IMR-90 (cell line): ENCODE measurements at regions not wholly inside any gene's neighbourhood (a gene's known extent, or its start where the extent isn't known, plus 50 kb on each side); places are given as distances from the start of the nearest gene placed in this dataset.

Experiments
- ATAC-seq: fragments of 200-7000 bp; cut with Tn5 transposase; 2 replicates; pipeline ENCODE4 v1.9.1; 2020; ENCODE audit warnings: low read depth, mild to moderate bottlenecking, moderate library complexity
- BruUV-seq: library from RNA; stranded (reverse); fragments of 400-500 nt; replicated peaks from 2 replicates; lab custom pipeline; 2021; lab: Mats Ljungman, UMichigan
- CTCF ChIA-PET: fragments of 300-600 bp; formaldehyde crosslinking; extraction: SDS; loops from one replicate; lab custom pipeline; 2021; ENCODE audit warnings: antibody characterized with exemption; lab: Yijun Ruan, JAX
- POLR2A ChIA-PET: fragments of 300-600 bp; sonication (Branson Sonifier 250); formaldehyde crosslinking; loops from one replicate; lab custom pipeline; 2022; ENCODE audit warnings: antibody characterized with exemption; ENCODE audit not compliant: unreplicated experiment; lab: Charles Lee
- DNase-seq: peaks from one replicate; pipeline ENCODE4 v3.0.0; 2013
- H2AFZ ChIP-seq: replicated peaks from 2 replicates; pipeline ENCODE3; 2013; ENCODE audit warnings: low read length, mild to moderate bottlenecking; ENCODE audit not compliant: poor library complexity
- H2AK5ac ChIP-seq: 2 replicates; pipeline ENCODE4 v1.6.1; 2013; ENCODE audit warnings: low read depth, low read length, inconsistent platforms
- H2AK9ac ChIP-seq: replicated peaks from 2 replicates; pipeline ENCODE3; 2013; ENCODE audit warnings: mild to moderate bottlenecking, low read depth, low read length, moderate library complexity; ENCODE audit not compliant: poor library complexity
- H2BK120ac ChIP-seq: 2 replicates; pipeline ENCODE4 v1.6.1; 2013; ENCODE audit warnings: low read depth, low read length, inconsistent platforms
- H2BK15ac ChIP-seq: 3 replicates; pipeline ENCODE4 v1.6.1; 2013; ENCODE audit warnings: low read depth, low read length, inconsistent platforms
- H2BK20ac ChIP-seq: 2 replicates; pipeline ENCODE4 v1.6.1; 2013; ENCODE audit warnings: low read depth, mild to moderate bottlenecking, inconsistent platforms, low read length, moderate library complexity
- H2BK5ac ChIP-seq: 2 replicates; pipeline ENCODE4 v1.6.1; 2013; ENCODE audit warnings: mild to moderate bottlenecking, low read depth, low read length, inconsistent platforms; ENCODE audit not compliant: poor library complexity, severe bottlenecking
- H3K14ac ChIP-seq: replicated peaks from 2 replicates; pipeline ENCODE4 v1.6.1; 2013; ENCODE audit warnings: low read depth, low read length, inconsistent platforms
- H3K18ac ChIP-seq: 2 replicates; pipeline ENCODE4 v1.6.1; 2013; ENCODE audit warnings: low read depth, low read length, control low read depth
- H3K23ac ChIP-seq: 2 replicates; pipeline ENCODE4 v1.6.1; 2013; ENCODE audit warnings: low read depth, low read length, inconsistent platforms
- H3K27ac ChIP-seq: 2 replicates; pipeline ENCODE4 v1.5.1; 2013; ENCODE audit warnings: mild to moderate bottlenecking, control low read depth, low read length; ENCODE audit not compliant: insufficient read depth
- H3K27me3 ChIP-seq: 2 replicates; pipeline ENCODE4 v1.6.1; 2013; ENCODE audit warnings: low read length; ENCODE audit not compliant: control insufficient read depth, insufficient read depth
- H3K36me3 ChIP-seq: 2 replicates; pipeline ENCODE4 v1.6.1; 2013; ENCODE audit warnings: low read length, mixed read lengths; ENCODE audit not compliant: control insufficient read depth, insufficient read depth
- H3K4ac ChIP-seq: 2 replicates; pipeline ENCODE4 v1.6.1; 2013; ENCODE audit warnings: low read depth, low read length, inconsistent platforms
- H3K4me1 ChIP-seq: 2 replicates; pipeline ENCODE4 v1.6.1; 2013; ENCODE audit warnings: low read length, mixed read lengths; ENCODE audit not compliant: control insufficient read depth, insufficient read depth
- H3K4me2 ChIP-seq: 2 replicates; pipeline ENCODE4 v1.6.1; 2013; ENCODE audit warnings: low read depth, mild to moderate bottlenecking, control low read depth, low read length, moderate library complexity
- H3K4me3 ChIP-seq: 2 replicates; pipeline ENCODE4 v1.5.1; 2013; ENCODE audit warnings: low read depth, mild to moderate bottlenecking, control low read depth, low read length, moderate library complexity; ENCODE audit not compliant: insufficient read depth
- H3K56ac ChIP-seq: 2 replicates; pipeline ENCODE4 v1.6.1; 2013; ENCODE audit warnings: low read length, inconsistent platforms; ENCODE audit not compliant: insufficient read depth; ENCODE audit errors: extremely low read depth
- H3K79me1 ChIP-seq, 2 experiments: 2 replicates each; pipeline ENCODE4 v1.6.1; 2013; ENCODE audit warnings: low read length in 2 of 2, inconsistent platforms in 1 of 2, low read depth in 1 of 2
- H3K9ac ChIP-seq: 2 replicates; pipeline ENCODE4 v1.6.1; 2013; ENCODE audit warnings: low read depth, low read length, control low read depth
- H3K9me1 ChIP-seq: 2 replicates; pipeline ENCODE4 v1.6.1; 2013; ENCODE audit warnings: low read length, inconsistent platforms; ENCODE audit not compliant: insufficient read depth
- H3K9me3 ChIP-seq: 2 replicates; pipeline ENCODE4 v1.6.1; 2013; ENCODE audit warnings: low read length; ENCODE audit not compliant: control insufficient read depth, insufficient read depth
- H4K20me1 ChIP-seq: 2 replicates; pipeline ENCODE4 v1.6.1; 2013; ENCODE audit warnings: low read length, inconsistent platforms; ENCODE audit not compliant: insufficient read depth
- H4K5ac ChIP-seq: 2 replicates; pipeline ENCODE4 v1.6.1; 2013; ENCODE audit warnings: mild to moderate bottlenecking, low read depth, low read length, control low read depth
- H4K8ac ChIP-seq, 2 experiments: 2 replicates each; pipeline ENCODE4 v1.6.1; 2013; ENCODE audit warnings: low read depth in 2 of 2, low read length in 2 of 2, control low read depth in 1 of 2, inconsistent platforms in 1 of 2
- H4K91ac ChIP-seq: 2 replicates; pipeline ENCODE4 v1.6.1; 2013; ENCODE audit warnings: low read depth, low read length, inconsistent platforms; ENCODE audit not compliant: insufficient read depth
- BHLHE40 ChIP-seq: fragments of 150-350 bp; IDR thresholded peaks from 2 replicates; pipeline ENCODE4 v1.6.1; 2016; ENCODE audit warnings: mild to moderate bottlenecking, low read depth, low read length
- RCOR1 ChIP-seq: IDR thresholded peaks from 2 replicates; pipeline ENCODE4 v1.6.1; 2012; ENCODE audit warnings: mild to moderate bottlenecking, low read length, improper control_type of control experiment; ENCODE audit not compliant: insufficient replicate concordance
- dilution Hi-C: fragments of 300-500 bp; cut with HindIII; formaldehyde crosslinking; loops from one replicate; pipeline ENCODE4 v1.14.3; 2018; ENCODE audit warnings: low sequenced_read_pairs; ENCODE audit not compliant: unreplicated experiment
- in situ Hi-C: fragments of 300-500 bp; cut with MboI; formaldehyde crosslinking; loops from 3 replicates; pipeline ENCODE4 v1.14.3; 2019; ENCODE audit warnings: low sequenced_read_pairs, inconsistent platforms, mixed read lengths
- intact Hi-C: fragments of 100-400 bp; cut with micrococcal nuclease; formaldehyde crosslinking; loops from 2 replicates; pipeline ENCODE4 v1.10.0; 2022

- no peaks in the 10 kb centered on the region for H3K36me3 ChIP-seq
- in situ Hi-C loops (no loop called here), dilution Hi-C loops (no loop called here), intact Hi-C loops (no loop called here)
- no peak overlapping the region for H2AK5ac ChIP-seq
- H2AK9ac ChIP-seq: no peak overlapping the region
- H3K27ac ChIP-seq: no peak overlapping the region
- H2AFZ ChIP-seq: no peak overlapping the region
- no peak overlapping the region for H2BK120ac ChIP-seq
- H3K4me3 ChIP-seq: no peak overlapping the region
- H4K20me1 ChIP-seq: no peaks in the 10 kb centered on the region
- POLR2A ChIA-PET: no interaction called here
- H3K18ac ChIP-seq: no peak overlapping the region
- H4K5ac ChIP-seq: no peak overlapping the region
- H2BK20ac ChIP-seq: no peak overlapping the region
- H4K91ac ChIP-seq: no peak overlapping the region
- H3K9me1 ChIP-seq: no peaks in the 10 kb centered on the region
- H2BK15ac ChIP-seq: no peak overlapping the region
- no peak overlapping the region for H3K56ac ChIP-seq
- no peak overlapping the region for H4K8ac ChIP-seq
- CTCF ChIA-PET: no interaction called here
- no peak overlapping the region for H3K9ac ChIP-seq
- H3K14ac ChIP-seq: no peak overlapping the region
- no peaks in the 10 kb centered on the region for H3K4me1 ChIP-seq
- H3K9me3 ChIP-seq: peaks cover 9% of the 10 kb centered on the region
- H3K79me1 ChIP-seq: no peaks in the 10 kb centered on the region
- no peak overlapping the region for H2BK5ac ChIP-seq
- BruUV-seq: no TSS peak
- no peak for DNase-seq
- no peak for TF ChIP-seq RCOR1
- no peak for TF ChIP-seq BHLHE40
- ATAC-seq: no peak
- H3K4me2 ChIP-seq: no peak overlapping the region
- no peak overlapping the region for H3K4ac ChIP-seq
- H3K27me3 ChIP-seq: no peaks in the 10 kb centered on the region
- no peak overlapping the region for H3K23ac ChIP-seq
Measured at GRCh38 chr2:14933753-14934152, 301.2 kb downstream of the LRATD1 start.
